HEK293 (cell line): ENCODE measurements at regions not wholly inside any gene's neighbourhood (a gene's known extent, or its start where the extent isn't known, plus 50 kb on each side); places are given as distances from the start of the nearest gene placed in this dataset.

Experiments used
- CTCF ChIA-PET: fragments of 350-600 bp; formaldehyde crosslinking; extraction: SDS; loops from one replicate; lab custom pipeline; 2021; ENCODE audit warnings: antibody characterized with exemption; lab: Yijun Ruan, JAX
- POLR2A ChIA-PET: fragments of 300-600 bp; formaldehyde crosslinking; extraction: SDS; loops from one replicate; lab custom pipeline; 2020; ENCODE audit warnings: antibody characterized with exemption, inconsistent platforms; lab: Yijun Ruan, JAX
- H3K27ac ChIP-seq: fragments of 200-500 bp; sonication (Bioruptor generic); 2 replicates; pipeline ENCODE4 v1.5.1; 2014; ENCODE audit warnings: low read depth, low read length, control low read depth, inconsistent platforms; ENCODE audit errors: extremely low read depth
- H3K36me3 ChIP-seq, 2 experiments: fragments of 200-500 bp in 1 of 2; sonication (Bioruptor generic) in 1 of 2; 1 replicate in 1 of 2; 2 replicates in 1 of 2; pipeline ENCODE4 v1.5.1; 2014 to 2017; ENCODE audit warnings: inconsistent platforms in 2 of 2, low read length in 2 of 2; ENCODE audit not compliant: control insufficient read depth in 2 of 2, insufficient read depth in 1 of 2
- H3K4me1 ChIP-seq: fragments of 200-500 bp; sonication (Bioruptor generic); 2 replicates; pipeline ENCODE4 v1.5.1; 2014; ENCODE audit warnings: mild to moderate bottlenecking, low read length, inconsistent platforms; ENCODE audit not compliant: control insufficient read depth, insufficient read depth
- H3K4me3 ChIP-seq: 2 replicates; pipeline ENCODE4 v1.5.1; 2011; ENCODE audit warnings: low read depth, mild to moderate bottlenecking, control low read depth, low read length, moderate library complexity
- H3K9me3 ChIP-seq: fragments of 200-500 bp; sonication (Bioruptor generic); 2 replicates; pipeline ENCODE4 v1.5.1; 2014; ENCODE audit warnings: low read depth, low read length, inconsistent platforms; ENCODE audit not compliant: control insufficient read depth, insufficient read depth
- MYNN ChIP-seq: fragments of 450-650 bp; formaldehyde crosslinking; IDR thresholded peaks from 2 replicates; pipeline ENCODE4 v1.5.1; 2016; ENCODE audit warnings: missing biosample characterization, missing genetic modification characterization, borderline replicate concordance
- MZF1 ChIP-seq: fragments of 450-650 bp; formaldehyde crosslinking; IDR thresholded peaks from 2 replicates; pipeline ENCODE4 v1.5.1; 2017; ENCODE audit warnings: missing biosample characterization, missing genetic modification characterization, borderline replicate concordance
- YY1 ChIP-seq: fragments of 450-650 bp; formaldehyde crosslinking; IDR thresholded peaks from 2 replicates; pipeline ENCODE4 v1.5.1; 2018; ENCODE audit warnings: missing biosample characterization, missing genetic modification characterization
- ZNF146 ChIP-seq: fragments of 450-650 bp; formaldehyde crosslinking; IDR thresholded peaks from 2 replicates; pipeline ENCODE4 v1.5.1; 2016; ENCODE audit warnings: missing biosample characterization, missing genetic modification characterization
- ZNF211 ChIP-seq: fragments of 450-650 bp; formaldehyde crosslinking; IDR thresholded peaks from 2 replicates; pipeline ENCODE4 v1.5.1; 2016; ENCODE audit warnings: low read depth, missing biosample characterization, missing genetic modification characterization
- ZNF433 ChIP-seq: fragments of 450-650 bp; formaldehyde crosslinking; IDR thresholded peaks from 2 replicates; pipeline ENCODE4 v1.5.1; 2016; ENCODE audit warnings: missing biosample characterization, missing genetic modification characterization, low read depth
- ZNF501 ChIP-seq: fragments of 450-650 bp; formaldehyde crosslinking; IDR thresholded peaks from 2 replicates; pipeline ENCODE4 v1.5.1; 2016; ENCODE audit warnings: missing biosample characterization, missing genetic modification characterization
- ZNF529 ChIP-seq: fragments of 450-650 bp; formaldehyde crosslinking; IDR thresholded peaks from 2 replicates; pipeline ENCODE4 v1.5.1; 2017; ENCODE audit warnings: missing genetic modification characterization, missing biosample characterization; ENCODE audit not compliant: insufficient replicate concordance
- ZNF544 ChIP-seq: fragments of 450-650 bp; formaldehyde crosslinking; IDR thresholded peaks from 2 replicates; pipeline ENCODE4 v1.5.0; 2017; ENCODE audit warnings: missing biosample characterization, missing genetic modification characterization
- ZNF585B ChIP-seq: fragments of 450-650 bp; formaldehyde crosslinking; IDR thresholded peaks from 2 replicates; pipeline ENCODE4 v1.5.1; 2016; ENCODE audit warnings: missing biosample characterization, missing genetic modification characterization
- ZNF610 ChIP-seq: fragments of 450-650 bp; formaldehyde crosslinking; IDR thresholded peaks from 2 replicates; pipeline ENCODE4 v1.5.1; 2016; ENCODE audit warnings: missing biosample characterization, missing genetic modification characterization, borderline replicate concordance
- ZNF624 ChIP-seq: fragments of 450-650 bp; formaldehyde crosslinking; IDR thresholded peaks from 2 replicates; pipeline ENCODE4 v1.5.1; 2017; ENCODE audit warnings: missing biosample characterization, missing genetic modification characterization
- ZNF791 ChIP-seq: fragments of 450-650 bp; formaldehyde crosslinking; IDR thresholded peaks from 2 replicates; pipeline ENCODE4 v1.5.1; 2016; ENCODE audit warnings: missing biosample characterization, missing genetic modification characterization
- TF ChIP-seq, protein P1 (sequence below): sonication (generic); formaldehyde crosslinking; IDR thresholded peaks from 2 replicates; pipeline ENCODE4 v1.8.1; 2022; ENCODE audit warnings: mild to moderate bottlenecking, moderate library complexity, missing genetic modification reagents
- TF ChIP-seq, protein P2 (sequence below): fragments of 450-650 bp; formaldehyde crosslinking; IDR thresholded peaks from 2 replicates; pipeline ENCODE4 v1.5.1; 2016; ENCODE audit warnings: missing biosample characterization, missing genetic modification characterization, borderline replicate concordance
- TF ChIP-seq, protein P3 (sequence below): fragments of 450-650 bp; formaldehyde crosslinking; IDR thresholded peaks from 2 replicates; pipeline ENCODE4 v1.5.1; 2016; ENCODE audit warnings: missing biosample characterization, missing genetic modification characterization
- TF ChIP-seq, protein P4 (sequence below): fragments of 450-650 bp; formaldehyde crosslinking; IDR thresholded peaks from 2 replicates; pipeline ENCODE4 v1.5.1; 2016; ENCODE audit warnings: missing biosample characterization, missing genetic modification characterization

DNA sequence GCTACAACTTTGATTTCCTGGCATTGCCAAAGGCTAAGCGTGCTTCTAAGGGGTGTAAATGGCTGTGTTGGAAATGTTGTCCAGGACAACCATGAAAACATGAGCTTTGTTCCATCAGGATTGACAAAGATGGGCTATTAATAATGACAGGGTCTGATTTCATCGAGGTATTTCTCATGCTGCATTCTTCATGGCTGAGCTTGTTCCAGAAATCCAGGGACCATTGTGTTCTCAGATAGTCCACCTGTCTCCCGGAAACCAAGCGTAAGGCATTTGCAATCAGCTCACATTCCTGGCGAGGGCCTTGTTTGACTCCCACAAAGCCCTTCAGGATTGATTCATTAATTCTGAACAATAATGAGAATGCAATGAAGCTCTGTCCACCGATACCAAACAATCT is 111.3 kb downstream of the CD47 start (continued):
- TF ChIP-seq, protein P1, sequence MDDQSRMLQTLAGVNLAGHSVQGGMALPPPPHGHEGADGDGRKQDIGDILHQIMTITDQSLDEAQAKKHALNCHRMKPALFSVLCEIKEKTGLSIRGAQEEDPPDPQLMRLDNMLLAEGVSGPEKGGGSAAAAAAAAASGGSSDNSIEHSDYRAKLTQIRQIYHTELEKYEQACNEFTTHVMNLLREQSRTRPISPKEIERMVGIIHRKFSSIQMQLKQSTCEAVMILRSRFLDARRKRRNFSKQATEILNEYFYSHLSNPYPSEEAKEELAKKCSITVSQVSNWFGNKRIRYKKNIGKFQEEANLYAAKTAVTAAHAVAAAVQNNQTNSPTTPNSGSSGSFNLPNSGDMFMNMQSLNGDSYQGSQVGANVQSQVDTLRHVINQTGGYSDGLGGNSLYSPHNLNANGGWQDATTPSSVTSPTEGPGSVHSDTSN (CRISPR knock-in tag) = no peak
- TF ChIP-seq MZF1 (tag by site-specific recombination) = no peak
- no peak for TF ChIP-seq ZNF211
- TF ChIP-seq ZNF501 = no peak
- TF ChIP-seq ZNF146 (tag by site-specific recombination) = no peak
- no peak for TF ChIP-seq ZNF544 (tag by site-specific recombination)
- no peak for TF ChIP-seq MYNN (tag by site-specific recombination)
- TF ChIP-seq, all 188 proteins: peak for 0

DNA sequence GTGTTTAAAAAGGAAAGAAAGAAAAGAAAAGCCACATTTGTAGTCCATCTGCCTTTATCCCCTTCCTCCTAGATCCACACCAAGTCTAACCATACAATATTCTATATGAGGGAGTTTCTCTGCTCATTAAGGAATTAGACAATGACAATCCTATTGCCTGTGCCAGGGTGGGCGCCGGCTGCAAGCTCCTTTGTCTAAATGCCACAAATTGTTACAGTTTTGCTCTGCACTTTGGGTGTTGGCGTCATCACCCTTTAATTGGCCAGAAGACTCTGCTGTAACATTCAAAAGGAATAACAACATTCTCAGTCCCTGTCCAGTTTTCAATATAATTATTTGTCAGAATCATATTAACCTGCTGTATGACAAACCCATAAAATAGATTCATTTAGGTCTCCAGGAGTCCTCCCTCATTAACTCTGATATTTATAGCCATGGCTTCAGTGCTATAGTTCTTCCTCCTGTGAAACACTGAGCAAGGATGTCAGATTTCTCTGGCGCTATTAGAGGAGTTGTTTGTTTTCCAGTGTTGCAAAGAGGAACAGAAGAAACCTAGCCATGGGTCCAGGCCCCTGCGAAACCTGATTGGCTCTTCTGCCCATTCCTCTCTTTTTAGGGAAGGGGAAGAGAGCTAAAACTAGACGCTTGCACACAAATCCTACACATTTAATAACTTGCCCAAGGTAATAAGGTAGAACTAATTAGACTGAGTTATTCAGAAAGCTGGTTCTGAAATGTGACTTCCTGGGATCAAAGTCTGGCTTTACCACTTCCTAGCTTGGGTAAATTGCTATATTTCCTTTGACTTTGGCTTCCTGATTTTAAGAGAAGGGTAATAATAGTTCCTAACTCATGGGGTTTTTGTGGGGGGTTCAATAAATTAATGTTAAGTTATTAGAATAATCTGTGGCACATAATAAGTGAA is 112.4 kb downstream of the CD47 start:
- TF ChIP-seq ZNF529 (tag by site-specific recombination) = no peak
- no peak for TF ChIP-seq ZNF610 (tag by site-specific recombination)
- TF ChIP-seq, protein P2, sequence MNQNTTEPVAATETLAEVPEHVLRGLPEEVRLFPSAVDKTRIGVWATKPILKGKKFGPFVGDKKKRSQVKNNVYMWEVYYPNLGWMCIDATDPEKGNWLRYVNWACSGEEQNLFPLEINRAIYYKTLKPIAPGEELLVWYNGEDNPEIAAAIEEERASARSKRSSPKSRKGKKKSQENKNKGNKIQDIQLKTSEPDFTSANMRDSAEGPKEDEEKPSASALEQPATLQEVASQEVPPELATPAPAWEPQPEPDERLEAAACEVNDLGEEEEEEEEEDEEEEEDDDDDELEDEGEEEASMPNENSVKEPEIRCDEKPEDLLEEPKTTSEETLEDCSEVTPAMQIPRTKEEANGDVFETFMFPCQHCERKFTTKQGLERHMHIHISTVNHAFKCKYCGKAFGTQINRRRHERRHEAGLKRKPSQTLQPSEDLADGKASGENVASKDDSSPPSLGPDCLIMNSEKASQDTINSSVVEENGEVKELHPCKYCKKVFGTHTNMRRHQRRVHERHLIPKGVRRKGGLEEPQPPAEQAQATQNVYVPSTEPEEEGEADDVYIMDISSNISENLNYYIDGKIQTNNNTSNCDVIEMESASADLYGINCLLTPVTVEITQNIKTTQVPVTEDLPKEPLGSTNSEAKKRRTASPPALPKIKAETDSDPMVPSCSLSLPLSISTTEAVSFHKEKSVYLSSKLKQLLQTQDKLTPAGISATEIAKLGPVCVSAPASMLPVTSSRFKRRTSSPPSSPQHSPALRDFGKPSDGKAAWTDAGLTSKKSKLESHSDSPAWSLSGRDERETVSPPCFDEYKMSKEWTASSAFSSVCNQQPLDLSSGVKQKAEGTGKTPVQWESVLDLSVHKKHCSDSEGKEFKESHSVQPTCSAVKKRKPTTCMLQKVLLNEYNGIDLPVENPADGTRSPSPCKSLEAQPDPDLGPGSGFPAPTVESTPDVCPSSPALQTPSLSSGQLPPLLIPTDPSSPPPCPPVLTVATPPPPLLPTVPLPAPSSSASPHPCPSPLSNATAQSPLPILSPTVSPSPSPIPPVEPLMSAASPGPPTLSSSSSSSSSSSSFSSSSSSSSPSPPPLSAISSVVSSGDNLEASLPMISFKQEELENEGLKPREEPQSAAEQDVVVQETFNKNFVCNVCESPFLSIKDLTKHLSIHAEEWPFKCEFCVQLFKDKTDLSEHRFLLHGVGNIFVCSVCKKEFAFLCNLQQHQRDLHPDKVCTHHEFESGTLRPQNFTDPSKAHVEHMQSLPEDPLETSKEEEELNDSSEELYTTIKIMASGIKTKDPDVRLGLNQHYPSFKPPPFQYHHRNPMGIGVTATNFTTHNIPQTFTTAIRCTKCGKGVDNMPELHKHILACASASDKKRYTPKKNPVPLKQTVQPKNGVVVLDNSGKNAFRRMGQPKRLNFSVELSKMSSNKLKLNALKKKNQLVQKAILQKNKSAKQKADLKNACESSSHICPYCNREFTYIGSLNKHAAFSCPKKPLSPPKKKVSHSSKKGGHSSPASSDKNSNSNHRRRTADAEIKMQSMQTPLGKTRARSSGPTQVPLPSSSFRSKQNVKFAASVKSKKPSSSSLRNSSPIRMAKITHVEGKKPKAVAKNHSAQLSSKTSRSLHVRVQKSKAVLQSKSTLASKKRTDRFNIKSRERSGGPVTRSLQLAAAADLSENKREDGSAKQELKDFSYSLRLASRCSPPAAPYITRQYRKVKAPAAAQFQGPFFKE (tag by site-specific recombination) = no peak
- Histone ChIP-seq H3K27ac (no peak overlapping the region), H3K9me3 (no peaks in the 10 kb centered on the region), H3K4me3 (no peak overlapping the region), H3K4me1 (no peaks in the 10 kb centered on the region), H3K36me3 (no peaks in the 10 kb centered on the region)
- ChIA-PET CTCF (no interaction called here), POLR2A (no interaction called here)

DNA sequence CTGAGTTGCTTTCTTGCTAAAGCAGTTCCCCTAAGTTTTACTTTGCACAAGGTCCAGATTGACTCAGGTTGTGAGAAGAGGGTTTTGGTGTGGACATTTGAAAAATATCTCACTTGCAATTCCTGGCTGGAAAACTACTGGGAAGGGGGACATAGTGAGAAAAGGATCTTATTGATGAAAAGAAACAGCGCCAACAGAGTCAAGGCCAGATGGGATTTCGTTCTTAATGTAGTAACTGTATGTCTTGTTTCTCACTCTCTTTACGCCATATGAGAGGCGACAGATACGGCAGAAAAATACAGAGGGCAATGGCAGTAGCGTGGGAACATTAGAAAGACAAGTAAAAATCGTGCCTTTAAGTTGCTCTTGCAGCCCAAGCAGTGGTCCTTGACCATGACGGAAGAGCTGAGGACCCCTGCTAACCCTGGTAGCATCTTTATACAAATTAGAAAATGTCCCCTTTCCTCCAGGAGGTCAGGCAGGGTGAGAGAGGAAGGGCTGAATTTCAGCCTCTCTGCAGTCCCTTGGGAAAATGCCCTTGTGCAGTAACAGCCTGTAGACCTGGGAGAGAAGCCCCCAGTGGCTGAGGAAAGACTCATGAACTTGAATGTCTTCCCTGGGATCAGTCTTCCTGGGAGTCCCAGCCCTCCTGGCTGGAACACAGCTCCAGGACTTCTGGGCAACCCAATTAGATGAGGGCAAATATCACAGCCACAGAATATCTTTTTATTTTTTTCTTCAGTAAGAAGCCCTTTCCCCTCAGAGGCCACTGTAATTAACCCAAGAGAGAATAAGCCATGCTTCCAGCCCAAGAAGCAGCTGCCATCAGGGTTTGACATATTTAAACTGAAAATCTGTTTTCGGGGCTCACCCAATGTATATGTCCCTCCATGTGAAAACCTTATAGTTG is 113.4 kb downstream of the CD47 start:
- TF ChIP-seq ZNF433 (tag by site-specific recombination) (no peak), YY1 (tag by site-specific recombination) (no peak), ZNF791 (tag by site-specific recombination) (no peak), ZNF624 (tag by site-specific recombination) (no peak), ZNF585B (tag by site-specific recombination) (no peak)
- TF ChIP-seq, protein P3, sequence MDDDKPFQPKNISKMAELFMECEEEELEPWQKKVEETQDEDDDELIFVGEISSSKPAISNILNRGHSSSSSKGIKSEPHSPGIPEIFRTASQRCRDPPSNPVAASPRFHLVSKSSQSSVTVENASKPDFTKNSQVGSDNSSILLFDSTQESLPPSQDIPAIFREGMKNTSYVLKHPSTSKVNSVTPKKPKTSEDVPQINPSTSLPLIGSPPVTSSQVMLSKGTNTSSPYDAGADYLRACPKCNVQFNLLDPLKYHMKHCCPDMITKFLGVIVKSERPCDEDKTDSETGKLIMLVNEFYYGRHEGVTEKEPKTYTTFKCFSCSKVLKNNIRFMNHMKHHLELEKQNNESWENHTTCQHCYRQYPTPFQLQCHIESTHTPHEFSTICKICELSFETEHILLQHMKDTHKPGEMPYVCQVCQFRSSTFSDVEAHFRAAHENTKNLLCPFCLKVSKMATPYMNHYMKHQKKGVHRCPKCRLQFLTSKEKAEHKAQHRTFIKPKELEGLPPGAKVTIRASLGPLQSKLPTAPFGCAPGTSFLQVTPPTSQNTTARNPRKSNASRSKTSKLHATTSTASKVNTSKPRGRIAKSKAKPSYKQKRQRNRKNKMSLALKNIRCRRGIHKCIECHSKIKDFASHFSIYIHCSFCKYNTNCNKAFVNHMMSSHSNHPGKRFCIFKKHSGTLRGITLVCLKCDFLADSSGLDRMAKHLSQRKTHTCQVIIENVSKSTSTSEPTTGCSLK (tag by site-specific recombination) = no peak
- TF ChIP-seq, protein P4, sequence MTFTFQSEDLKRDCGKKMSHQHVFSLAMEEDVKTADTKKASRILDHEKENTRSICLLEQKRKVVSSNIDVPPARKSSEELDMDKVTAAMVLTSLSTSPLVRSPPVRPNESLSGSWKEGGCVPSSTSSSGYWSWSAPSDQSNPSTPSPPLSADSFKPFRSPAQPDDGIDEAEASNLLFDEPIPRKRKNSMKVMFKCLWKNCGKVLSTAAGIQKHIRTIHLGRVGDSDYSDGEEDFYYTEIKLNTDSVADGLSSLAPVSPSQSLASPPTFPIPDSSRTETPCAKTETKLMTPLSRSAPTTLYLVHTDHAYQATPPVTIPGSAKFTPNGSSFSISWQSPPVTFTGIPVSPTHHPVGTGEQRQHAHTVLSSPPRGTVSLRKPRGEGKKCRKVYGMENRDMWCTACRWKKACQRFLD (tag by site-specific recombination) = no peak
- Histone ChIP-seq H3K4me1 (no peaks in the 10 kb centered on the region), H3K9me3 (no peaks in the 10 kb centered on the region), H3K27ac (no peak overlapping the region), H3K4me3 (no peak overlapping the region), H3K36me3 (no peaks in the 10 kb centered on the region)
- ChIA-PET POLR2A (no interaction called here), CTCF (interaction anchor here (0.9 kb wide), 1 partner anchor 694 kb away, joined by 3 read pairs; no protein-coding TSS in a partner anchor)
